BLaER1 treated with 17β-estradiol and CSF1 and Interleukin-3, amounts not matched to agents 10 nM and 100 nM (cell line): ENCODE measurements at regions not wholly inside any gene's neighbourhood (a gene's known extent, or its start where the extent isn't known, plus 50 kb on each side); places are given as distances from the start of the nearest gene placed in this dataset.
"Not testable (repeated sequence)": the region's sequence is repeated elsewhere in the genome, so short reads cannot be mapped to it uniquely, and the experiment has no call there.

Experiments used
- H3K27ac ChIP-seq, 11 experiments: shearing (Covaris generic); formaldehyde crosslinking; 2 replicates each; pipeline ENCODE4 v1.8.1; 2022
- H3K27me3 ChIP-seq, 11 experiments: shearing (Covaris generic); formaldehyde crosslinking; 2 replicates each; pipeline ENCODE4 v1.8.1; 2022
- H3K36me3 ChIP-seq, 11 experiments: shearing (Covaris generic); formaldehyde crosslinking; 2 replicates each; pipeline ENCODE4 v1.8.1; 2022
- H3K4me1 ChIP-seq, 10 experiments: shearing (Covaris generic); formaldehyde crosslinking; 2 replicates each; pipeline ENCODE4 v1.8.1; 2022
- H3K4me2 ChIP-seq, 11 experiments: shearing (Covaris generic); formaldehyde crosslinking; 2 replicates each; pipeline ENCODE4 v1.8.1; 2022
- H3K4me3 ChIP-seq, 10 experiments: shearing (Covaris generic); formaldehyde crosslinking; 2 replicates each; pipeline ENCODE4 v1.8.1; 2022
- H3K9ac ChIP-seq, 11 experiments: shearing (Covaris generic); formaldehyde crosslinking; 2 replicates each; pipeline ENCODE4 v1.8.1; 2022
- H3K9me3 ChIP-seq, 11 experiments: shearing (Covaris generic); formaldehyde crosslinking; replicated peaks in 1 of 11; 2 replicates each; pipeline ENCODE4 v1.8.1; 2022
- H4K20me1 ChIP-seq, 11 experiments: shearing (Covaris generic); formaldehyde crosslinking; 2 replicates each; pipeline ENCODE4 v1.8.1; 2022
- Cebpa-rat ChIP-seq, 11 experiments: shearing (Covaris generic); IDR thresholded peaks; 2 replicates each; pipeline ENCODE4 v1.8.1; 2022

- H3K4me1 ChIP-seq = no peaks in the 10 kb centered on the region
- no peaks in the 10 kb centered on the region for H4K20me1 ChIP-seq
- no peak overlapping the region for H3K27ac ChIP-seq
- no peaks in the 10 kb centered on the region for H3K27me3 ChIP-seq
- no peak overlapping the region for H3K9ac ChIP-seq
- 0 out of 22 replicates have a peak, but pooled peaks of 1 of the 11 experiments have one; percentile 13 for TF ChIP-seq Cebpa-rat (IDR thresholded peaks at IDR 0.05)
- H3K4me3 ChIP-seq = no peak overlapping the region
- no peaks in the 10 kb centered on the region for H3K36me3 ChIP-seq
- no peak overlapping the region for H3K4me2 ChIP-seq
- H3K9me3 ChIP-seq = peaks cover 0 to 19% (median 10%) of the 10 kb centered on the region in 11 experiments; a peak in 13 of 22 replicates
These were observed 57.7 kb upstream of the AADACL2 start for GRCh38 chr3:151675858-151676615.

- no peaks in the 10 kb centered on the region for H4K20me1 ChIP-seq
- H3K9ac ChIP-seq = no peak overlapping the region
- peaks cover 0 to 11% (median 5%) of the 10 kb centered on the region in 11 experiments; a peak in 13 of 22 replicates for H3K9me3 ChIP-seq
- H3K36me3 ChIP-seq = no peaks in the 10 kb centered on the region
- H3K4me1 ChIP-seq = no peaks in the 10 kb centered on the region
- no peaks in the 10 kb centered on the region for H3K27me3 ChIP-seq
- H3K4me2 ChIP-seq = no peak overlapping the region
- no peak overlapping the region for H3K27ac ChIP-seq
- no peak for TF ChIP-seq Cebpa-rat (IDR thresholded peaks at IDR 0.05)
- H3K4me3 ChIP-seq = no peak overlapping the region
These were observed 59.8 kb upstream of the AADACL2 start for GRCh38 chr3:151673974-151674373.

- H4K20me1 ChIP-seq = not testable (repeated sequence)
These were observed 66.0 kb upstream of the AADACL2 start for GRCh38 chr3:151667762-151668161.

DNA sequence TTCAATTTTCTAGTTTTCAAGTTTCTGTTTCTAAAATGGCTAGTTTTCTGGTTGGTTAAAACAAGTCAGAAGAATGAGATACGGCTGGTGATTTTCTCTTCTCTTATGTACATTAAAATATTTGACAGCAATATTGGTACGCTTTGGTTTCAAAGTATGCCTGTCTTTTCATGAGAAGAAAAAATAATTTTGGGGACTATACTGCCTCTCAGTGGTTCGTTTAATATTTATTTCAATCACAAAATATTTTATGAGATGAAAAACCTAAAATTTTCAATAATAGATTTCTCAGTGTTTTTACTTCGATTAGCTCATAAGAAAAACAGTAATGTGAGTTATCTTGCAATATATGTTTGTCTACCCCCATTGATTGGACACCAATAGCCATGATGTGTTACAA is 72.8 kb upstream of the AADACL2 start:
- Histone ChIP-seq H3K9ac (no peak overlapping the region), H3K4me3 (no peak overlapping the region), H3K4me2 (no peak overlapping the region), H3K27me3 (no peaks in the 10 kb centered on the region), H3K36me3 (no peaks in the 10 kb centered on the region), H3K4me1 (0 out of 20 replicates have a peak, but pooled peaks cover 0 to 6% (median 0%) of the 10 kb centered on the region in 10 experiments), H3K9me3 (no peaks in the 10 kb centered on the region), H4K20me1 (no peaks in the 10 kb centered on the region), H3K27ac (no peak overlapping the region)
- TF ChIP-seq Cebpa-rat (IDR thresholded peaks at IDR 0.05) = no peak

More at GRCh38 chr3:151667762-151668161, 66.0 kb upstream of the AADACL2 start:
- not testable (repeated sequence) for H3K4me1 ChIP-seq, H3K4me2 ChIP-seq, H3K4me3 ChIP-seq, H3K27ac ChIP-seq, H3K9me3 ChIP-seq, H3K27me3 ChIP-seq, H3K9ac ChIP-seq, H3K36me3 ChIP-seq

- Histone ChIP-seq H3K9me3 (no peaks in the 10 kb centered on the region), H3K4me1 (no peaks in the 10 kb centered on the region), H3K4me3 (no peak overlapping the region), H3K9ac (no peak overlapping the region), H4K20me1 (no peaks in the 10 kb centered on the region), H3K27ac (no peak overlapping the region), H3K36me3 (no peaks in the 10 kb centered on the region), H3K4me2 (no peak overlapping the region), H3K27me3 (no peaks in the 10 kb centered on the region)
- TF ChIP-seq Cebpa-rat (IDR thresholded peaks at IDR 0.05) = no peak
These were observed 88.7 kb upstream of the AADACL2 start for GRCh38 chr3:151644986-151645385.

DNA sequence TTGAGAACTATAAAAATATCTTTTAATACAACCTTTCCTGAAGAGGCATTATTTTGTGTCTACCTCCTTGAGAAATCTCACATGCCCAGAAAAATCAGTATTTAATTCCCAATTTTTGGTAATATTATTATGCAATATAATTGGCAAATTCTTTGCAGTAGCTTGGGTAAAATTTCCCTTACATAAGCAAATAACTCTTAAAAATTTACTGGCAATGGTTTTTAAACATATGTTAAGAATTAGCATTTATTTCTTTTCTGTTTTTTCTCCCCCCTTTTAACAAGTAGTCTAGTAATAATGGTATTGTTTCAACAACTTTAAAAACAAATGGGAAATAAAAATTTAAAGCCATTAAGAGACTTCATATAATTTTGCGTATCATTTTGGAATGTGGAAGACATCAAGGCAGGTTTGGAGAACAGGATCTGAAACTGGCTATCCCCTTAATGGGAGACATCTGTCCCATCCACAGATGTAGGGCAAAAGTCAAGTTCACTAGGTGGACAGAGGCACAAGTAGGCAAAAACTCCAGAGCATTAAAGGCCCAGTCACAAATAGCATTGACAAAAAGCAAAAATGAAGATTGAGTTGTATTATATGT is 89.6 kb upstream of the AADACL2 start:
- no peaks in the 10 kb centered on the region for H3K36me3 ChIP-seq
- H3K27me3 ChIP-seq = no peaks in the 10 kb centered on the region
- no peak overlapping the region for H3K4me2 ChIP-seq
- H3K4me1 ChIP-seq = peaks cover 0 to 2% (median 0%) of the 10 kb centered on the region in 10 experiments; a peak in 2 of 20 replicates
- no peak for TF ChIP-seq Cebpa-rat (IDR thresholded peaks at IDR 0.05)
- H4K20me1 ChIP-seq = no peaks in the 10 kb centered on the region
- no peak overlapping the region for H3K4me3 ChIP-seq
- H3K27ac ChIP-seq = no peak overlapping the region
- no peaks in the 10 kb centered on the region for H3K9me3 ChIP-seq
- no peak overlapping the region for H3K9ac ChIP-seq

- no peaks in the 10 kb centered on the region for H3K27me3 ChIP-seq
- H3K9ac ChIP-seq = no peak overlapping the region
- peaks cover 0 to 11% (median 0%) of the 10 kb centered on the region in 10 experiments; a peak in 3 of 20 replicates for H3K4me1 ChIP-seq
- no peak overlapping the region for H3K4me3 ChIP-seq
- H3K36me3 ChIP-seq = no peaks in the 10 kb centered on the region
- peak overlapping the region in 2 of 11 experiments; percentile 25 to 26; a peak in 2 of 22 replicates for H3K4me2 ChIP-seq
- no peak for TF ChIP-seq Cebpa-rat (IDR thresholded peaks at IDR 0.05)
- no peak overlapping the region for H3K27ac ChIP-seq
- H3K9me3 ChIP-seq = no peaks in the 10 kb centered on the region
- no peaks in the 10 kb centered on the region for H4K20me1 ChIP-seq
These were observed 94.3 kb upstream of the AADACL2 start for GRCh38 chr3:151639418-151639740.

- Histone ChIP-seq H3K27me3 (no peaks in the 10 kb centered on the region), H3K4me3 (no peak overlapping the region), H3K4me2 (peak overlapping the region in 3 of 11 experiments; percentile 12 to 26 (median 25); a peak in 6 of 22 replicates), H3K27ac (no peak overlapping the region), H3K9me3 (no peaks in the 10 kb centered on the region), H3K4me1 (peaks cover 0 to 11% (median 0%) of the 10 kb centered on the region in 10 experiments; a peak in 3 of 20 replicates), H3K36me3 (no peaks in the 10 kb centered on the region), H4K20me1 (no peaks in the 10 kb centered on the region), H3K9ac (no peak overlapping the region)
- TF ChIP-seq Cebpa-rat (IDR thresholded peaks at IDR 0.05) = no peak
These were observed 94.9 kb upstream of the AADACL2 start for GRCh38 chr3:151638555-151639417.

- no peak for TF ChIP-seq Cebpa-rat (IDR thresholded peaks at IDR 0.05)
- Histone ChIP-seq H4K20me1 (no peaks in the 10 kb centered on the region), H3K4me3 (no peak overlapping the region), H3K4me2 (no peak overlapping the region), H3K27me3 (no peaks in the 10 kb centered on the region), H3K27ac (no peak overlapping the region), H3K9me3 (no peaks in the 10 kb centered on the region), H3K9ac (no peak overlapping the region), H3K36me3 (no peaks in the 10 kb centered on the region), H3K4me1 (peaks cover 0 to 11% (median 0%) of the 10 kb centered on the region in 10 experiments; a peak in 3 of 20 replicates)
These were observed 97.8 kb upstream of the AADACL2 start for GRCh38 chr3:151635905-151636304.
